GM21576 (cell line): ENCODE measurements at regions not wholly inside any gene's neighbourhood (a gene's known extent, or its start where the extent isn't known, plus 50 kb on each side); places are given as distances from the start of the nearest gene placed in this dataset.
"Not testable (repeated sequence)": the region's sequence is repeated elsewhere in the genome, so short reads cannot be mapped to it uniquely, and the experiment has no call there.

Source experiments
- ATAC-seq: cut with Tn5 transposase; IDR thresholded peaks from one replicate; pipeline ENCODE4 v1.9.1; 2021; ENCODE audit warnings: mild to moderate bottlenecking, moderate library complexity; ENCODE audit not compliant: unreplicated experiment

GRCh38 chr7:26958834-26959233 lies 94.4 kb upstream of the SKAP2 start:
- ATAC-seq: no peak

GRCh38 chr7:26955516-26955915 lies 91.1 kb upstream of the SKAP2 start:
- no peak for ATAC-seq

GRCh38 chr7:26954951-26955350 lies 90.6 kb upstream of the SKAP2 start:
- ATAC-seq: no peak

GRCh38 chr7:26951407-26951950 lies 87.1 kb upstream of the SKAP2 start:
- ATAC-seq: no peak

GRCh38 chr7:26950889-26951288 lies 86.5 kb upstream of the SKAP2 start:
- ATAC-seq: no peak

GRCh38 chr7:26949319-26949718 lies 84.9 kb upstream of the SKAP2 start:
- ATAC-seq: no peak

GRCh38 chr7:26948617-26949118 lies 84.3 kb upstream of the SKAP2 start:
- ATAC-seq: no peak

GRCh38 chr7:26944501-26945358 lies 80.3 kb upstream of the SKAP2 start:
- no peak for ATAC-seq

- no peak for ATAC-seq
Observed at GRCh38 chr7:26937939-26938623, 73.7 kb upstream of the SKAP2 start.

- no peak for ATAC-seq
Observed at GRCh38 chr7:26937306-26937705, 72.9 kb upstream of the SKAP2 start.

GRCh38 chr7:26932616-26933015 lies 68.2 kb upstream of the SKAP2 start:
- not testable (repeated sequence) for ATAC-seq

- no peak for ATAC-seq
Observed at GRCh38 chr7:26930845-26931244, 66.5 kb upstream of the SKAP2 start.

GRCh38 chr7:26930201-26930600 lies 65.8 kb upstream of the SKAP2 start:
- no peak for ATAC-seq

GRCh38 chr7:26928703-26929347 lies 64.4 kb upstream of the SKAP2 start:
- no peak for ATAC-seq

GRCh38 chr7:26925768-26926167 lies 61.4 kb upstream of the SKAP2 start:
- ATAC-seq: no peak

- no peak for ATAC-seq
Observed at GRCh38 chr7:26924149-26924767, 59.9 kb upstream of the SKAP2 start.

- no peak for ATAC-seq
Observed at GRCh38 chr7:26919906-26920493, 55.6 kb upstream of the SKAP2 start.

- no peak for ATAC-seq
Observed at GRCh38 chr7:26918241-26918640, 53.9 kb upstream of the SKAP2 start.

- ATAC-seq: no peak
Observed at GRCh38 chr7:26916779-26917320, 52.5 kb upstream of the SKAP2 start.

- ATAC-seq: no peak
Observed at GRCh38 chr7:26916336-26916735, 51.9 kb upstream of the SKAP2 start.
